Mammary epithelial cell (primary cell): ENCODE measurements at regions not wholly inside any gene's neighbourhood (a gene's known extent, or its start where the extent isn't known, plus 50 kb on each side); places are given as distances from the start of the nearest gene placed in this dataset.

ENCODE experiments used
- CTCF ChIP-seq, 2 donors: IDR thresholded peaks in 1 of 2; conservative IDR thresholded peaks in 1 of 2; 2 replicates each; pipeline ENCODE4 v1.5.1; 2011 to 2012; ENCODE audit warnings: inconsistent platforms in 2 of 2, low read length in 2 of 2, mild to moderate bottlenecking in 2 of 2, control low read depth in 1 of 2, low read depth in 1 of 2; ENCODE audit not compliant: insufficient read depth in 1 of 2; ENCODE audit errors: extremely low read depth in 1 of 2
- EZH2 ChIP-seq: IDR thresholded peaks from 2 replicates; pipeline ENCODE4 v1.6.1; 2012; ENCODE audit warnings: low read length, inconsistent platforms, borderline replicate concordance

- no peak for TF ChIP-seq CTCF (conservative IDR thresholded peaks at IDR 0.05 in 1 of 2, IDR thresholded peaks at IDR 0.05 in 1 of 2; ENCODE audit: extremely low read depth in 1 of 2, insufficient read depth in 1 of 2, low read depth in 1 of 2, low read length in 2 of 2)
- no peak for TF ChIP-seq EZH2
Measured at GRCh38 chrX:140355922-140356321, 148.9 kb downstream of the SOX3 start.
